Skin epidermis (tissue), 12 donors: ENCODE measurements at regions not wholly inside any gene's neighbourhood (a gene's known extent, or its start where the extent isn't known, plus 50 kb on each side); places are given as distances from the start of the nearest gene placed in this dataset.

Experiments used
- H3K27ac ChIP-seq, 21 experiments: fragments of 200-600 bp; sonication (generic) in 11 of 21; one replicate each; pipeline ENCODE4 v1.5.0; 2020; ENCODE audit warnings: mild to moderate bottlenecking in 3 of 21, inconsistent platforms in 2 of 21, moderate library complexity in 2 of 21
- H3K4me3 ChIP-seq, 7 experiments: fragments of 200-600 bp; sonication (generic) in 2 of 7; one replicate each; pipeline ENCODE4 v1.5.0; 2020; ENCODE audit warnings: inconsistent platforms in 2 of 7, mild to moderate bottlenecking in 2 of 7, moderate library complexity in 1 of 7

DNA sequence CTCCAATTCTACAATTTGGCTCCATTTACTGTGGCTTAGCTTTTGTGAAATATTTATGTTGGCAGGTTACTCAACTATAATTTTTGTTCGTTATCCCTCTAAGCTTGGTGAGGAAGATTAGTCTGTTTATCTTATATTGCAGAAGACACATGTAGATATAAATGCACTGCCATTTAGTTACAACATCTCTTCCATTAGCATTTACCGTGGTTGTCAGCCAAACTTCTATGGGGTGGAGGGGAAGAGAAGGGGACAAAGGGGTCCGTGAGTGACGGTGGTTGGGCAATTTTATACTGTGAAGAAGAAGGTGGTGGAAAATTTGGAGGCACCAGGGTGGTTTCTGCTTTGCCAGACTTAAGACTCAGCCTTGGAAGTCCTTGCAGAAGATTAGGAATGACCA is 117.6 kb upstream of the CXCR4 start:
- H3K4me3 ChIP-seq, result no peak overlapping the region
- H3K27ac ChIP-seq, result no peak overlapping the region

DNA sequence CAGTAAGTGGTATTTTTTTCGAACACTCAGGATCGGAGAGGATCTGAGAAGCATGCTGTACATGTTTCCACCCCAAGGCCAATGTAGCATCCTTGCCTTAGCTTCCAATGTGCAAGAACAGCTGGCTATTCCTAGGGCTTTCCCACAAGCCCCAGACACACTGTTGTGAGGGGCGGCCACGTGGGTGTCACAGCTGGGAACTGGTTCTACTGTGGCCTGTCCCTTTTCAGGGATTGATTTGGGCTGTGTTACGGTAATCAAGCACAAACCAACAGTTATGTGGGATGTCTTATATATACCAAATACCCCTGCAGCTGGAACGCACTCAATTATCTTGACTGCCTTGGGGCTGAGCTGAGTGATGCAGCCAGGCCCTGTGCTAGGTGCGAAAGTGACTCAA is 116.3 kb upstream of the CXCR4 start:
- Histone ChIP-seq H3K27ac (no peak overlapping the region), H3K4me3 (no peak overlapping the region)

DNA sequence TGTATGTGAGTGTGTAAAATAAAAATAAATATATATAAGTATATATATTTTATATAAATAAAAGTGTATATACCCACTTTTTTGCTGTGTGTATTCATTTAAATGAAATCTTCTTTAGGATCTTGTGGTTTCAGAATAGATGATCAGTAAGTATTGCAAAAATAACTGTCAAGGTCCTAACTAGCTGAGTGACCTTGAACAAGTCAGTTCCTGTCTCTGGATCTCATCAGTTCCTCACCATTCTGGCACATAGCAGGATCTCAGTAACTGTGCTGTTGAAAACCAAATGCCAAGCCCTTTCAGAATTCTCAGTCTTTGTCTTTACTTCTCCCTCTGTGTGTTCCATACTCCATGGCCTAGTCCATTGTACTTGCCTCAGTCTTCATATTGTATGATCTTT is 115.3 kb upstream of the CXCR4 start:
- Histone ChIP-seq H3K4me3 (no peak overlapping the region), H3K27ac (no peak overlapping the region)

GRCh38 chr2:136232456-136233172 is 114.7 kb upstream of the CXCR4 start:
- H3K4me3 ChIP-seq, result no peak overlapping the region
- H3K27ac ChIP-seq, result no peak overlapping the region

GRCh38 chr2:136230464-136230863 is 112.5 kb upstream of the CXCR4 start:
- Histone ChIP-seq H3K27ac (no peak overlapping the region), H3K4me3 (no peak overlapping the region)

DNA sequence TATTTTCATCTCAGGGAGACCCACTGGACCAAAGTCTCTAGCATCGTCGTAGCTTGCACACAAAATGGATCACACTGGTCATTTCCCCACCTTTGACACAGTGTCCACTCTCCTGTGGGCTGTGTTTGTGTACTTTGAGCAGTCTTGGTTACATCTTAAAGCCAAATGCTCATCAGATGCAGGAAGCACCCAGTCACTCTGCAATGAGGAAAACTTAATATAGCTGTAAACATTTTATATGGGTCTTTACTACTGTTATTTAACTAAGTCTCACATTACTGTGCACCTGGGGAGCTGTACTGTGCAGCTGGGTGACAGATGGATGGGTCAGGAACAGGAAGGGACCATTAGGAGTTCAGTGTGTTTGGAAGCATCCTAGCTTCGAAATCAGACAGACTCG is 109.0 kb upstream of the CXCR4 start:
- H3K27ac ChIP-seq, result no peak overlapping the region
- H3K4me3 ChIP-seq, result no peak overlapping the region

DNA sequence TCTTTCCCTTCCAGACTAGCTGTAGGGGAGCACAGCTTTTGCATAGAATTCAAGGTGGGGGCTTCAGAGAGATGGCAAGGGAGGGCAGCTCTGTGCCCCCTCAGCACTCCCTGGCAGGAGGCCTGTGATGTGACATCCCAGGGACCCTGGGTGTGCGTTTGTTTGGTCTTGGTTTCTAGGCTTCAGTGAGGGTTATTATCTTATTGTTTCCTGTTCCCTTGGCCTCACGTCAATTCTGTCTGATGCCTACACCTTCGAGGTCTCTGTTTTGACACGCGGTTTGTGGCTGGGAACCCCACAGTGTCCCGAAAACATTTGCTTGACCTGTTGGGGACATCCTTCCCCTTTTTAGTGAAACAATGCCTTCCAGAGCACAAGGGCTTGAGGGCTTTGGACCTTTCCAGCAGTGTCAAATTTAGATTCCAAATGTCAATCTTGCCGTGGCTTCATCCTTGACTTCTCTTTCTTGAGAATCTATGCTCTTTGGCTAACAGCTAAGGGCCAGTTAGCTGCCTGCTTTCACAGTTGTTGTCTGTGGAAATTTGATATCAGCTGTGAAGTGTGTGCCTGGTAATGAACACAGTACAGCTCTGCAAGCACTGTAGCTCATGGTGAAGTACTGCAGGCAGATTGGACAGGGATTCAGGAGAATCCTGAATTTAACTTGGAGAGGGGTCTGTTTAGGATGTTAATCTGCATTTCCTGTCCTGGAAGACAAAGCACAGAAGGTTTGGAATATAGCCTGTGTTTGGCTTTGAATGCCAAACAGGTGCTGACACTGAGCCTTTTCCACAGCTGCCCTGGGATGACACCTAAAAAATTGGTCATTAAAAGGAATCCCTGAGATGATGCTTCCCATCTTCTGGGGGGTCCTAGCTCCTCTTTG is 108.2 kb upstream of the CXCR4 start:
- Histone ChIP-seq H3K4me3 (no peak overlapping the region), H3K27ac (no peak overlapping the region)

GRCh38 chr2:136223274-136223673 is 105.3 kb upstream of the CXCR4 start:
- Histone ChIP-seq H3K4me3 (no peak overlapping the region), H3K27ac (no peak overlapping the region)

GRCh38 chr2:136222862-136223261 is 104.9 kb upstream of the CXCR4 start:
- no peak overlapping the region for H3K4me3 ChIP-seq
- no peak overlapping the region for H3K27ac ChIP-seq

DNA sequence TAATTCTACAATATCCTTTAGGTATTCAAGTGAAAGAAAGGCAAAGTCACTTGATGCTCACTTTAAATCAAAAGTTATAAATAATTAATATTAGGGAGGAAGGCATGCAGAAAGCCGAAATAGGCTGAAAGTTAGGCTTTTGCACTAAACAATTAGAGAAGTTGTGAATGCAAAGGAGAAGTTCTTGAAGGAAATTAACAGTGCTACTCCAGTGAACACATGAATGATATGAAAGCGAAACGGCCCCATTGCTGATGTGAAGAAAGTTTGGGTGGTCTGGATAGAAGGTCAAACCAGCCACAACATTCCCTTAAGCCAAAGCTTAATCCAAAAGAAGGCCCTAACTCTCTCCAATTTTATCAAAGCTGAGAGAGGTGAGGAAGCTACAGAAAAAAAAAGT is 103.1 kb upstream of the CXCR4 start:
- Histone ChIP-seq H3K27ac (no peak overlapping the region), H3K4me3 (no peak overlapping the region)

- Histone ChIP-seq H3K4me3 (no peak overlapping the region), H3K27ac (no peak overlapping the region)
Measured at GRCh38 chr2:136219963-136220362, 102.0 kb upstream of the CXCR4 start.

- Histone ChIP-seq H3K4me3 (no peak overlapping the region), H3K27ac (no peak overlapping the region)
Measured at GRCh38 chr2:136219341-136219740, 101.4 kb upstream of the CXCR4 start.

DNA sequence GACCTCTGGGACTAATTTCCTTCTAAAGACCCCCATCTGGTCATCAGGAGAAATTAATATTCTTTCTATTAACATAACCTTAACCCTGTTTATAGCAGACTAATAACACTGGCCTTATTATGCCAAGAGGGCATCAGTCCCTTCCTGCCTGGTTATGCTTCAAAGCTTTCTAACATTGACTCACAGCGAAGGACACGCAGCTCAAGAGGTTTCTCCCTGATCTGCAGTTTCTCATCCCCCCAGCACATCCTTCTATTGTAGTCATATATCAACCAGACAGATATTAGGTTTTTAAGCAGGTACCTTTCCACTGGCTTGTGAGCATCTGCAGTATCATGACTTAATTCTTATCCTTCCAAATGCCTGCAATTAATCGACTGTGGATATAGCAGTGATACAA is 100.0 kb upstream of the CXCR4 start:
- Histone ChIP-seq H3K4me3 (no peak overlapping the region), H3K27ac (no peak overlapping the region)

DNA sequence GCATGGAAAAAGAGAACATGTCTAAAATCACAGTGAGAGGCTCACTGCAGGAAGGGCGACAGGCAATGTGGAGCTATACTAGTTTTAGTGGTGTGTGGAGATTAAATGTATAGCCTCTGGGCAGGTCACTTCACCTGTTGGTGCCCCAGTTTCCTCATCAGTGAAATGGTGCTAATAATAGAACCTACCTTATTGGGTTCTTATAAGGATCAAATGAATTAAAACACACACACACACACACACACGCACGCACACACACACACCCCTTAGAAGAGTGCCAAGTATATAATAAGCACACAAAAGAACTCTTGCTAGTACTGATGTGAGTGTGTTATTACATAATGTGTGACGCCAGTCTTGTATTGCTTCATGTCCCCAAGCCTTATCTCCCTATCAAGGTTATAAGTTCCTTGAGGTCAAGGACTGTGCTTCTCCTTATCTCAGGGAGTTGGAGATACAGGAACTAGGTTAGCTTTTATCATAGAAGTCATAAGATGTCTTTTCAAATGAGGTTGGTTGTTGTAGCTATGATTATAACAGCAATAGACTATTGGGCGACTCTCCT is 98.0 kb upstream of the CXCR4 start:
- Histone ChIP-seq H3K27ac (no peak overlapping the region), H3K4me3 (no peak overlapping the region)

- Histone ChIP-seq H3K4me3 (no peak overlapping the region), H3K27ac (no peak overlapping the region)
Measured at GRCh38 chr2:136215449-136215848, 97.5 kb upstream of the CXCR4 start.

GRCh38 chr2:136214307-136215200 is 96.6 kb upstream of the CXCR4 start:
- Histone ChIP-seq H3K27ac (peak overlapping the region in 3 of 21 experiments; percentile 28 to 54 (median 52)), H3K4me3 (no peak overlapping the region)

DNA sequence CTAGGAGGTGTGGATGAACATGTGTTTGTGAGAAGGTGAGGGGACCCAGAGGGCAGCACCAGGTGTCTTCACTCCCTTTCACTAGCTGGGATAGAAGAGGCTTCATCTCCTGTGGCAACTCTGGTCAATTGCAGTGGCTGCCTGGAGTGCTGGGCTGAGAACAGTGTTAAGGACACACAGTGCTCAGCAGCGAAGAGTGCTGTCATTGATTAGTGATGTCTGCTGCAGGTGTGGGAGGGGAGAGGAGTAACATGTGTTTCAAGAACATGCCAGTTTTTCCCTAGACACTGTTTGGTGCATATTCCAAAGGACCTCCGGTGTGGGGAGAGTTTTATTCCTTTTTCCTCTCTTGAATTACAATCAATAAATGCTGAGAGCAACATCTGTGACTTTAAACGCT is 95.9 kb upstream of the CXCR4 start:
- H3K4me3 ChIP-seq, result no peak overlapping the region
- H3K27ac ChIP-seq, result peak overlapping the region in 4 of 21 experiments; percentile 28 to 54 (median 40)

DNA sequence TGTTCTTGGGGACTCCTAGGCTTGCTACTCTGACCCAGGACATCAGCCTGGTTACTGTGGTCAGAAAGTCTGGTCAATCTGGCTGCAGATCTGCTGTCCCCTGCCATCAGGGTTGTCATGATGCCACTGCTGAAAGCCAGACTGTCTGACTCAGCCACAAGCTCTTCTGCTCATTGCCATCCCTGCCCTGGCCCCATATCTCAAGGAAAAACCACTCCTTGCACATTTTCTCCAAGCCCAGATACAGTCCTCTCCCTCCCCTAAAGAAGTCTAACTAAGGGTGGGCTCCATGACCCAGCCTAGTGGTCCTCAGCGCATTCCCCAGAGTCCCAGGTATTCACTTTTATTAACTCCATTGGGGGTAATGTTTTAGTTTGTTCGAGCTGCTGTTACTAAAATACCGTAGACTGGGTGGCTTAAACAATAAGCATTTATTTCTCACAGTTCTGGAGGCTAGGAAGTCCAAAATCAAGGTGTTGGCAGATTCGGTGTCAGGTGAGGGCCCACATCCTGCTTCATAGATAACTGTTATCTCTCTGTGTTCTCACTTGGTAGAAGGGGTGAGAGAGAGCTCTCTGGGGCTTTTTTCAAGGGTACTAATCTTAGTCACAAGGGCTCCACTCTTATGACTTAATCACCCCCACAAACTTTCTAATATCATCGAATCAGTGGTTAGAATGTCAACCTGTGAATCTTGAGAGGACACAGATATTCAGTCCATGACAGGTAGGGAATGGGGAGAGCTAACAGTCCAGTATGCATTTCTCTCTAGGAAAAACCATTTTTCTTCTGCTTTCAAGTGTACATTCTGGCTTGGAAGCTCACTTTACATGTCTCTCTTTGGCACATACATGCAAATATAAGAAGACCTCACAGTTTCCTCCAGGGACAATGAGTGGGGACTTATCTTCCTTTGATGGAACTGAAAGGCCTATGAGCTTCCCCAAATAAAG is 94.8 kb upstream of the CXCR4 start:
- Histone ChIP-seq H3K27ac (peak overlapping the region in 6 of 21 experiments; percentile 15 to 55 (median 34)), H3K4me3 (no peak overlapping the region)

DNA sequence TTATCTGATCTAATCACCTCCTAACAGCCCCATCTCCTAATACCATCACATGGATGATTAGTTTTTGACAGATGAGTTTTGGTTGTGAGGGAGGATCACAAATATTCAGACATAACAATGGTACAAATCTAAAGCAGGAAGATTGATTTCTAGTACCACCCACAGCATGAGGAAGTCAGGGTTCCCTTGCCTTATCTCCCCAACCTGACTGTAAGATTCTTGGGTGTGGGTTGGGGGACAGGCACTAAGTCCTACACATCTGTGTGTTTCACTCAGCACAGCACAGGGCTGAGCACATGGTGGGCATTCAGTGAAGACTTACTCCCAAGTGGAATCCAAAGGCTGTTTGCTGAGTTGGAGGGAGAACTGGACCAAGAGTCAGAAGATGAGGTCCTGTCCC is 93.8 kb upstream of the CXCR4 start:
- H3K4me3 ChIP-seq, result no peak overlapping the region
- peak overlapping the region in 1 of 21 experiments; percentile 55 for H3K27ac ChIP-seq
